A549 (cell line): ENCODE measurements at regions not wholly inside any gene's neighbourhood (a gene's known extent, or its start where the extent isn't known, plus 50 kb on each side); places are given as distances from the start of the nearest gene placed in this dataset.

Experiments used
- GATA3 ChIP-seq: IDR thresholded peaks from 2 replicates; pipeline ENCODE4 v1.6.1; 2012; ENCODE audit warnings: borderline replicate concordance
- REST ChIP-seq: fragments of 200-600 bp; sonication (generic); IDR thresholded peaks from 2 replicates; pipeline ENCODE4 v1.6.1; 2016; ENCODE audit warnings: antibody characterized with exemption, mild to moderate bottlenecking, moderate library complexity
- ZSCAN20 ChIP-seq: fragments of 250-450 bp; sonication (Bioruptor Pico); IDR thresholded peaks from 2 replicates; pipeline ENCODE4 v1.8.0; 2022; ENCODE audit warnings: mild to moderate bottlenecking, moderate library complexity
- TF ChIP-seq, protein P1 (sequence below): fragments of >200 bp; sonication (Bioruptor Twin); formaldehyde crosslinking; IDR thresholded peaks from 3 replicates; pipeline ENCODE4 v1.5.1; 2016

GRCh38 chr4:15375667-15376066 lies 52.2 kb upstream of the C1QTNF7 start:
- no peak for TF ChIP-seq GATA3
- no peak for TF ChIP-seq REST
- TF ChIP-seq ZSCAN20 (CRISPR knock-in tag), result no peak
- TF ChIP-seq, protein P1, sequence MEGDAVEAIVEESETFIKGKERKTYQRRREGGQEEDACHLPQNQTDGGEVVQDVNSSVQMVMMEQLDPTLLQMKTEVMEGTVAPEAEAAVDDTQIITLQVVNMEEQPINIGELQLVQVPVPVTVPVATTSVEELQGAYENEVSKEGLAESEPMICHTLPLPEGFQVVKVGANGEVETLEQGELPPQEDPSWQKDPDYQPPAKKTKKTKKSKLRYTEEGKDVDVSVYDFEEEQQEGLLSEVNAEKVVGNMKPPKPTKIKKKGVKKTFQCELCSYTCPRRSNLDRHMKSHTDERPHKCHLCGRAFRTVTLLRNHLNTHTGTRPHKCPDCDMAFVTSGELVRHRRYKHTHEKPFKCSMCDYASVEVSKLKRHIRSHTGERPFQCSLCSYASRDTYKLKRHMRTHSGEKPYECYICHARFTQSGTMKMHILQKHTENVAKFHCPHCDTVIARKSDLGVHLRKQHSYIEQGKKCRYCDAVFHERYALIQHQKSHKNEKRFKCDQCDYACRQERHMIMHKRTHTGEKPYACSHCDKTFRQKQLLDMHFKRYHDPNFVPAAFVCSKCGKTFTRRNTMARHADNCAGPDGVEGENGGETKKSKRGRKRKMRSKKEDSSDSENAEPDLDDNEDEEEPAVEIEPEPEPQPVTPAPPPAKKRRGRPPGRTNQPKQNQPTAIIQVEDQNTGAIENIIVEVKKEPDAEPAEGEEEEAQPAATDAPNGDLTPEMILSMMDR, result no peak
